Hematopoietic multipotent progenitor cell treated with erythropoietin and hydrocortisone succinate and interleukin-3 and kit ligand, for 6 days (in vitro differentiated cells): ENCODE measurements at regions not wholly inside any gene's neighbourhood (a gene's known extent, or its start where the extent isn't known, plus 50 kb on each side); places are given as distances from the start of the nearest gene placed in this dataset.
A peak's percentile ranks its signal among the peaks of the same experiment; 100 is the strongest.
"Not testable (repeated sequence)": the region's sequence is repeated elsewhere in the genome, so short reads cannot be mapped to it uniquely, and the experiment has no call there.

Source experiments
- DNase-seq: peaks from one replicate; pipeline ENCODE4 v3.0.0-alpha.2; 2015

- no peak for DNase-seq
These were observed 678.1 kb upstream of the ID4 start for GRCh38 chr6:19159089-19159488.

DNA sequence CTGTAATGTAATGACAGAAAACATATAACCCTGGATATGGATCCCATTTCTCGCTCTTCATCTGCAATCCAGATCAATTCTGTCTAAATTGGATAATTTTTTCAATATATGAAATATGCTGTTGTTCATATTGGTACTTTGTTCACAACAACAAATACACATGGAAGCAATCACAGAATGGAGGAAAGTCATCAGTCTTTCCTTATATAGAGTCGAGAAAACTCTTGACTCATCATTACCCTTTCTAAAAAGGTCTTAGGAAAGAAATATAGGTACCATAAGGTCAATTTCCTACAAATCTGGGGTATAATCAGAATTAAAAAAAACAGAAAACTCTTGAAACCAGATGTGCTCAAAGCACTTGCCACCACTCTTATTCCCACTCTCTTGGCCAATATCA lies 677.6 kb upstream of the ID4 start:
- DNase-seq, result no peak

DNA sequence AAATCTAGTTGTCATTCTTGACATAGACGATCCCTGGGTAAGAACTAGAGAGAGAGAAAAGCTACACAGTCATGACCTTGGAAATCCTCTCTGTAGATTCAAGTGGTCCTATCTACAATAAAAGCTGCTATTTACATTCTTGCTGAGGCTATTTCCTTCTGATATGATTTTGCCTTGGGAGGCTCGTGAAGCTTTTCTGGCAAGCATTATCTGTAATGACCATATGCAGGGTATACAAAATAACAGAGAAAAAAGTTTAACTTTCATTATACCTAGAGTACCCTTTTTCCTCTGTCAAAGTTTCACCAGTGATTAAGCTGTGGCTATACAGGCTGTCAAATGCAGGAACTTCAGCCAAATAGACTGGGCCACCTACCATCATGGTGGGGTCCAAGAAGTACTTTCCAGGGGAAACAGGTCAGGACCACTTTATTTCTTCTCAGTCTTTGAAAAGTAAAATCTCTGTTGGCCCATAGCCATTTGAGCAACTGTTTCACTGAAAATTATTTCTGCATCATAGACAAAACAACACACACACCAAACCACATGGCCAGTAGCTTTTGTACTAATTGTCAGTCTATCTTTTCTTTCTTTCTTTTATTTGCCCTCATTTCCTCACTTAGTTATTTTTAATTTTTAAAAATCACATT lies 677.0 kb upstream of the ID4 start:
- no peak for DNase-seq

DNA sequence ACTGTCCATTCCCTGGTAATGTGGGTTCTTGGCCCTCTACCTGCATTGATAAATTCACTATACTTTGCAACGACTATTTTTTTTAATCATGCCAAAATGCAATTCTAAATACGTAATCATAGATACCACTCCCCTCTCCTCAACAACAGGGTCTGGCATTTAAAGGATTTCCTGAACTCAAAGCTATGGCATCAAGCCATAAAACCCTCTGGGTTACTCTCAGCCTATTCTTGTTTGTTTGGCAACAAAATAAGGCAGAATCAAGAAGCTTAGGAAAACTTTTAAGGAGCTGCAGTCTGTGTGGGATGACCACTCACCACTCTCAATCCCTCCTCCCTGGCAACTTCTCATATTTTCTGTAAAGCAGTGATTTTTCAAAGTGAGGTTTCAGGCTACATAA lies 669.9 kb upstream of the ID4 start:
- no peak for DNase-seq

GRCh38 chr6:19169366-19169765 lies 667.8 kb upstream of the ID4 start:
- DNase-seq, result no peak

DNA sequence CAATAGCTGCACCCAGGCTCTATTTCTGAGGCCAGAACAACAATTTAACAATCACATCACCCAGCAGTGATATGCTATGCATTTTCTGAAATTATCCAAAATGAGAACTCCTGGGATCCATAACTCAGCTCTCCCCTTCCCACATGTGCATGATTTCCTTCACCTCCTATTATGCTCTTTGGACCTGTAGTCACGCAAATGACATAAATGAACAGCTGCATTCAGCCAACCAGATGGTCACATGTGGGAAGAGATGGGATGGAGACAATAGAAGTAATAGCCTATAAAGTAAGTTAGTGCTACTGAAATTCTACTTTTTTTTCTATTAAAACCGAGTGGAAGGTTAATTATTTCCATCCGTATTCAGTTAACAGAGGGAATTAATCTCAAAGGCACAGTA lies 662.1 kb upstream of the ID4 start:
- no peak for DNase-seq

DNA sequence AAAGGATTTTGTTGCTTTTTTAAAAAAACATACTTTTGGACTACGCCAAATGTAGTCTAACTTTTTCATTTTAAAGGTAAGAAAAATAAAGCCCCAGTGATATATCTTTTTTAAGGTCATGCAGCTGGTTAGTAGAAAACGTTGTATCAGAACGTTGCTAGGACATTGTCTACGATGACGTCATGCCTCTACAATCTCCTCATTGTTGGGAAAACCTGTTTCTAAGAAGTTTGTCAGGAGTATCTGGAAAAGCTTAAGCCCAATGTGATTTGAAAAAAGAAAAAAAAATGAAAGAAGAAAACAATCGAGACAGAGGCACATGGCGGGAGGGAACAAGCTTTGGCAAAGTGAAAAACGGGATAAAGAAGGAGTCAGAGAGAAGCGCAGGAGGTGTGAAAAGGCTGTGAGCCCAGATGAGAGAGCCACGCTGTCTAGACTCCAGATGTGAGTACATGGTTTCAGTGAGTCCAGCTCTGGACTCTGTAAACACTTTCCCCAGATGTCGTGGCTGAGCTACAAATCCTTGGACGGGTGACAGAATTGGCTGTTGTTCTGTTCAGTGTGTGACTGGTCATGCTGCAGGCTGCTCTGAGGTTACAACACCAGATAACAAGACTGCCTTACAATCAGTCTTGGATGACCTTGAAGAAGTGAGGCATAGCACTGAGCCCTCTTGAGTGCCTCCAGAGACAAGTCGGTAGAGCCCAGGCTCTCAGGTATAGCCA lies 656.7 kb upstream of the ID4 start:
- DNase-seq, result no peak

DNA sequence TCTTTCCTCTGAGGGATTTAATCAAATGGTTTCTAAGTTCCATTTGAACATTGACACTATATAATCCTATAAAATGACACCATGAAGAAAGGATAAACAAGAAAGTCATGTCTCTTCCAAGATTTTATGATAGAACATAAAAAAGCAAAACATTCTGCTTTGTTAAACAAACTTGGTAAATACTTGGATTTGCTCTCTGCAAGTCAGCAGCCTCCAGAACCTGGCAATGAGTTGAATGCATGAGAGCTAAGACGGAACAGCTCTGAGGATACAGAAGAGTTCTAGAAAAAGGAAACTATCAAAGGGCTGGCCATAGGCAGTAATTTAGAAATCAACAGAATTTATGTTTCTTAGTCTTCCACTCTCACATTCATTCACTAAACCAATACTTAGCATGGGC lies 656.0 kb upstream of the ID4 start:
- no peak for DNase-seq

DNA sequence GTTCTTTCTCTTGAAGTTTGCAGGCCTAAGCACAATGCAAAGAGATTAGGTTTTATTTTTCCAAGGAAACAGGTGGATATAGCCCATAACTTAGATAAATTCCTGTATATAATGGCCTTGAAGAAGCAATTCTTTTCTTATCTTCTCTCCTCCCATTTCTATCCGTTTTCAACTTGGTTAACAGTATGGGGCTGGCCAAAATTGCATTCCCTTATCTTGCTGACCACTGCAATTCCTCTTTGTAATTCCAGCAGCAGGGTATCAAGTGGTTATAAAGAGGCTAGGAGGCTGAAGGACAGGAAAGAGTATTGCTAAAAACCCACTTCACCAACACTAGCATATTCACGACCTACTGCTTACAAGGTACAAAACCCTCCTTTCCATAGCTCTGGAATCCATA lies 643.5 kb upstream of the ID4 start:
- DNase-seq, result no peak

DNA sequence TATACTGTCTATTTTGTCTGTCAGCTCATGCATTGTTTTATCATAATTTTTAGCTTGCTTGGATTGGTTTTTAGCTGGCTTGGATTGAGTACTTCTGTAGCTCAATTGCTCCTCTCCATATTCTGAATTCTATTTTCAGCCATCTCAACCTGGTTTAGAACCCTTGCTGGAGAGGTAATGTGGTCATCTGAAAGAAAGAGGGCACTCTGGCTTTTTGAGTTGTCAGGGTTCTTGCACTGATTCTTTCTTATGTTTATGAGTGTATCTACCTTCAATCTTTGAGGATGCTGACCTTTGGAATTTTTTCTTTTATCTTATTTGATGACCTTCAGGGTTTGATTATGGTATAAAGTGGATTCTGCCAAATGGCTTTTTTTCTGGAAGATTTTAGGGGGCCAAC lies 632.7 kb upstream of the ID4 start:
- DNase-seq, result no peak

DNA sequence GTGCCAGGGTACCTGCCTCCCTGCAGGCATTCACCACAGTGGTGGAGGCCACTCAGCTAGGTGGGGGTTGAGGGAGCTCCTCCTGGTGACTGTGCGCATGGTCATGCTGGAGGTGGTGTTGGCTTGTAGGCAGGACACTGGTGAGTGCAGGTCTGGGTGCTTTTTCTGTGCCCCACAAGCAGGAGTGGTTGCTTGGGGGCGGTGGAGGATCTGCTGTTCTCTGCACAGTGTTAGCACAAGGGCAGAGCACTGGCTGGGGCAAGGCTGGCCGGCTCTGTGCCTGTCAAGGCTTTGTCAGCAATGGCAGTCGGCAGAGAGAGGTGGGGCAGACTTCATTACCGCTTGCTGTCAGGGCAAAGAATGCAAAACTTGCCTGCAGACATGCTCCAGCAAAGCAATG lies 632.1 kb upstream of the ID4 start:
- no peak for DNase-seq

GRCh38 chr6:19209202-19209601 lies 628.0 kb upstream of the ID4 start:
- DNase-seq, result no peak

DNA sequence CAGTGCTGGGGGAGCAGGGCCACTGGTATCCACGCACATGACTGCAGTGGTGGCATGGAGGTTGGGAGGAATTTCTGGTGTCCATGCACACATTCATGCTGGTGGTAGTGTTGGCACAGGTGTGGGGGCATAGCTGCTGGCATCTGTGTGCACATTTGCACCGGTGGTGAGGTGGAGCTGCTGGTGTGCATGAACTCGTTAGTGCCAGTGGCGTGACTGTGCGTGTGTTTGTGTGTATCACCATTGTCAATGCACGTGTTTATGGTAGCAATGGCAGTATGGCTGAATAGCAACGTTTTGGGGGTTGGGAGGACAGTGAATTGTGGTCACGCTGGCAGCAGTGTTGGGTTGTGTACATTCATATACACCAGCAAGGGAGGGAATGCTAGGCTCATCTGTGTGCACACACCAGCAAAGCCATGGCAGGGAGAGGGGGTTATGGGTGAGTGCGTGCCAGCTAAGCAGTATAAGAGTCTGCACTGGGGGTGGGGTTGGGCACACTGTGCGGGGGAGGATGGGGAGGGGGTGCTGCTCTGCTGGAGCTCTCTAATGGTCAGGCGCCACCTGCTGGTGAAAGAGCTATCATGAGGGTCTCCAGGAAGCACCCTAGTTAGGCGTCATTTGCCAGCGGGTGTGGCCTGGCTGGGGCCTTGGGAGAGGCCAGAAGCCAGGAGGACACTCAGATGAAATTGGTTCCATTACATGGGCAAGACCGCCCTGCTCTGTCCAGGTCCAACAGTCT lies 626.1 kb upstream of the ID4 start:
- peak; percentile 37 for DNase-seq

DNA sequence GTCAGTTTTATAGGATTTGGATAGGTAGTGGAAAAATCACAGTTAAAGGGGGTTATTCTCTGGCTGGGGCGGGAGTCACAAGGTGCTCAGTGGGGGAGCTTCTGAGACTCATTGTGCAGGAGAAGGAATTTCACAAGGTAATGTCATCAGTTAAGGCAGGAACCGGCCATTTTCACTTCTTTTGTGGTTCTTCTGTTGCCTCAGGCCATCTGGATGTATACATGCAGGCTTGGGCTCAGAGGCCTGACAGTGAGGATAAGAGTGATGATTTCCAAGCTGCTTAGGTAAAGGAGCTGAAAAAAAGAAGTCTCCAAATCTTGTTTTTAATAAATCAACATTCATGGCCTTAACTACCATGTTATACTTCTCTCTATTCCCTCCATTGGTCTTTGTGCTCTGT lies 622.9 kb upstream of the ID4 start:
- DNase-seq, result no peak

- DNase-seq, result no peak
These were observed 617.2 kb upstream of the ID4 start for GRCh38 chr6:19219931-19220330.

DNA sequence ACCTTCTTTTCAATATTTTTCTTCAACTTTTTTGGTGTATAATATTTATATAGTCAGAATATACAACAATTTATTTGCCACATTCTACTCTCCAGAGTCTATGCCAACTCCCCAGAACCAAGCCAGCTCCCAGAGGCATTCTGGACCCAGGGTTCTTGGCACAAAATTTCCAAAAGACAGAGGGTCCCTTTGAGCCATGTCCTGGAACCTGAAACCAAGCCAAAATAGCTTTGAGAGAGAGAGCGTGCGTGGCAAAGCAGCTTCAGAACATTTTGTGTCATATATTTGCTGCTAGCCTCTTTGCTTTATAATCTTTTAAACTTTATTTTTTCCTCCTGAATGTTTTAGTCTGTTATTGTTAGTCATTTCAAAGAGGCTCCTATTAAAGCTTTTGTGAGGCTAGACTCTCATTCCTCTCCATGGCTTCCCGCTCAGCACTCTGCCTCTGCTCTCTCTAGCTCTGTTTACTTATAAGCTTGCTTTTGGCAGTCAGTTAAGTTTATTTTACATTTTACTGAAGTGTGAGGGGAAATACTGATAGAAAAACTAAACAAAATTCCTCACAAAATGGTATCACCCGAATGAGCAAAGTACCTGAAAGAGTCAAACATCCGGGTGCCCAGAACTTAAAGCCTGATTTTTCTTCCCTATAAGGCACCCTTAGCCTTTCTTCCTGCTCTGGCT lies 605.1 kb upstream of the ID4 start:
- DNase-seq, result no peak

DNA sequence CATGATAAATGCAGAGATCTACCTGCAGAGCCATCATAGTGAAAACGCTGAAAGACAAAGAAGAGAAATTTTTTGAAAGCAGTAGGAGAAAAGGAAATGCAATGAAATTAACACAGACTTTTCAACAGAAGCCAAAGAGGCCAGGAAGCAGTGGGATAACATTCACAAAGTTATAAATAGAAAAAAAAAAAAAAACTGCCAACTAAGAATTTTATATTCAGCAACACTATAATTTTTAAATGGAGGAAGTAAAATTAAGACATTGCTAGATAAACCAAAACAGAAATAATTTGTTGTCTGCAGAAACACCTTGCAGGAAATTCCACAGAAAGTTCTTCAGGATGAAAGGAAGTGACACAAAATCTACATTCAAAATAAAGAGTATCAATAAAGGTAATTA lies 591.5 kb upstream of the ID4 start:
- no peak for DNase-seq

DNA sequence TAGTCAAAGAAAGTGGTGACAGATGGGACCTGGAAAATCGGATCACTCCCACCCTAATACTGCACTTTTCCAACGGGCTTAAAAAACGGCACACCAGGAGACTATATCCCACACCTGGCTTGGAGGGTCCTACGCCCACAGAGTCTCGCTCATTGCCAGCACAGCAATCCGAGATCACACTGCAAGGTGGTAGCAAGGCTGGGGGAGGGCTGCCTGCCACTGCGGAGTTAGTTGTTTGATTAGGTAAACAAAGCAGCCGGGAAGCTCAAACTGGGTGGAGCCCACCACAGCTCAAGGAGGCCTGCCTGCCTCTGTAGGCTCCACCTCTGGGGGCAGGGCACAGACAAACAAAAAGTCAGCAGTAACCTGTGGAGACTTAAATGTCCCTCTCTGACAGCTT lies 590.0 kb upstream of the ID4 start:
- DNase-seq, result not testable (repeated sequence)

GRCh38 chr6:19256123-19256522 lies 581.0 kb upstream of the ID4 start:
- not testable (repeated sequence) for DNase-seq

- DNase-seq, result no peak
These were observed 575.5 kb upstream of the ID4 start for GRCh38 chr6:19261642-19262041.

GRCh38 chr6:19268117-19268516 lies 569.1 kb upstream of the ID4 start:
- no peak for DNase-seq

GRCh38 chr6:19268718-19269117 lies 568.5 kb upstream of the ID4 start:
- DNase-seq, result no peak

DNA sequence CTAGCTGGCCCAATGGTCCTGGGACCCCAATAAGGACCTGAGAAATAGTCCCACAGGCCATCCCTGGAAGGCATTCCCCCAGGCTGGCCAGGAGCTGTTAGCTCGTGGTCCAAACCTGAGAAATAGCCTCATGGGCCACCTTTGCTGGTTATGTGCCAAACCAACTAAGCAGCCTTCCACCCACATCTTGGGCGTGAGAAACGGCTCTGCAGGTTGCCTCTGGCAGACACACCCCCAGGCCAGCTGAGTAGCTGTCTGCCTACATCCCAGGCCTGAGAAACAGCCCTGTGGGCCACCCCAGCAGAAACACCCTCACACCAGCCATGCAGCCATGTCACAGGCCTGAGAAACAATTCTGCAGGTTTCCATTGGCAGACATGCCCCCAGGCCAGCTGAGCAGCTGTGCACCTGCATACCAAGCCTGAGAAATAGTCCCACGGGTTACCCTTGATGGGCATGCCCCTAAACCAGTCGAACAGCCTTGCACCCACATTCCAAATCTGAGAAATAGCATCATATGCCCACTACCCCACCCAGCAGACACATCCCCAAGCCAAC lies 567.8 kb upstream of the ID4 start:
- no peak for DNase-seq
